8988T (cell line): ENCODE measurements at regions not wholly inside any gene's neighbourhood (a gene's known extent, or its start where the extent isn't known, plus 50 kb on each side); places are given as distances from the start of the nearest gene placed in this dataset.

Source experiments
- DNase-seq: peaks from one replicate; pipeline ENCODE4 v3.0.0; 2011

DNA sequence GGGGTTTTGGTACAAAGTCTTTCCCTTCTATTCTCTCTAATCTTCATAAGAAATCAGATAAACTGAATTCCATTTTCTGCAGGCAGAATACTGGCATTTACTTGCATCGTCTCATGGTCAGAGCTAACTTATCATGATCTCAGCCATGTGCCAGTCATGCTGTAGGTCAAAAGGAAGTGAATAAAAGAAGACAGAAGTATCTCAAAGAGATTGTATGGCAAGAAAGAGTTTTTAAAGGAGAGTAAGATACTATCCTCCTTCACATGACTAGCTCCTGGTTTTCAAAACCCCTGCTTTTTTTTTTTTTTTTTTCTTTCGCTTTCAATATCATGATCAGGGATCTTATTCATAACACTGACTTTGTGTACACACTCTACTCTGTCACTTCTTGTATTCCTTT is 398.3 kb downstream of the C6orf118 start:
- DNase-seq: no peak

DNA sequence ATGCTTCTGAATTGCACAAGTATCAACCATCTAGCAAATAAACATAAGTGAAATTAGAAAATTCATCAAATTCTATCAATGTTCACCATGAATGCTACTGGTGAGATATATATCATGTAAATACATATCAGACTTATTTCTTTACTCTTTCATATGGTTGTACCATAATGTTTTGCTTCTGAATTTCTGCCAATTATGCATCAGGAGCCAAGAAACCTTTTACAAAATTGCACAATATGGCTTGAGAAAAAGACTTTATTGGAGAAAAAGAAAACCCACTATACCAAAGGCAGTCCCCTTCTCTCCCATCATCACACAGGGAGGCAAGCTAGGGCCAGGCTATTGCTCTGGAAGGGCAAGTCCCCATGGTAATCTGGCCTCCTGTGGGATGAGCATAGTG is 402.6 kb downstream of the C6orf118 start:
- no peak for DNase-seq

DNA sequence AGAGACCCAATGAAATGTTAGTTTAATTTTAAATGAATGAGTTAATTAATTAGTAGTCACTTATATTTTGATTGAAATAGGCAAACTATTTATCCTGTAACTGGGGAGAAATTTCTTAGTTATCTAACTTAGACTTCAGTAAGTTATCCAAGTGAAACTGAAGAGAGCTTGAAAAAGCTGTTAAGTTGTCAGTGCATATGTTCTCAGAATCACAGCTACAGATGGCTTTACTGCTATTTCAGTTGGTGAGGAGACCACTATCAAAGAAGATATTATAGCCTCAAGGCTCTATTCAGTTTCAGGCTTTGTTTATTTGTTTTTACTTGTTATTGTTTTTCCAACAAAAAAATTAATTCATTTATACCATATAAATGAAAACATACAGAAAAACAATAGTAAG is 404.1 kb downstream of the C6orf118 start:
- no peak for DNase-seq

DNA sequence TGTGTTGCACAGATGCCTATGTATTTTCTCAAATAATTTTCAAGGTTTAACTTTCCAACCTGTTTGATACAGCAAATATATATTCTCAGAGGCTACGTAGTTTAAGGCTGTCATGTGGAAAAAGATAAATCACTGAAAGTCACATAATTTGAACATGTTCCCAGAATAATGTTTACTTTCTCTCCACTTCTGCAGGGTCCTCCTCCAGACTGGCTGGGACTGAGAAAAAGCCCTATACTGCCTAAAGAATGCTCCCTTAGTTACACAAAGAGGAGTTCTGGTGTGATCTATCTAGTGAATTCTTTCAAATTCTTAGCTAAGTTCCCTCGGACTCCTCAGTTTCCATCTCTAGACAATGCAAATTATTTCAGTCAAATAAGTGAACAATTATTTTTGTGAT is 411.0 kb downstream of the C6orf118 start:
- no peak for DNase-seq

DNA sequence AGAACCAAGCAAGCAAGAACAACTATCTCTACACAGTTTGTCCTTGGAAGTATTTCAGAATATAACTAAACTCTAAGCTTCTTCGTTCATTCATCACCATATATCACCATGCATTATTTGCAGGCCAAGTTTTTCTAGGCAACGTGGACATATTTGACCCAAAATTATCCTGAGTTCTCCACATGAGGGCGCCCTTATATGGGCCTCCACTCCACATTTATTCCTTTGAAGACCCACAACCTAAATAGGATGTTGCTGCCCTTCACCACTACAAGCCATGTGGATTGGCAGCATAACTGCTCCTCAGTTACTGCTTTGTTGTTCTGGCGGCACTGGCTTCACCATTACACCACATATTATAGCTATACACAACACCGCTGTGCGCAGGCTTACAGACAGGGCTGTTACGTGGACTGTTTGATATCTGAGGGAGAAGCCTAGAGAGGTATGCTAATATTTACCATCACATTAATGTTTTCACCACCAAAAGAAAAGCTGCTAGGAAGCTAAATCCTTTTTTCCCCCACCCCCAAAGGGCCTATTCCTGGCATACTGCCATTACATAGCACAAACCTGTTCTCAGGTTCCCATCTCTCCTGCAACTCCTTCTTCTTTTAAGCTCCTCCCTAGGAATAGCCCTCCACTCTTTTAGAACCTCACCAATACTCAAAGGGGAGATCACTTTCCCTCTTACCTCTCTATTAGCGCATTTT is 411.7 kb downstream of the C6orf118 start:
- no peak for DNase-seq

DNA sequence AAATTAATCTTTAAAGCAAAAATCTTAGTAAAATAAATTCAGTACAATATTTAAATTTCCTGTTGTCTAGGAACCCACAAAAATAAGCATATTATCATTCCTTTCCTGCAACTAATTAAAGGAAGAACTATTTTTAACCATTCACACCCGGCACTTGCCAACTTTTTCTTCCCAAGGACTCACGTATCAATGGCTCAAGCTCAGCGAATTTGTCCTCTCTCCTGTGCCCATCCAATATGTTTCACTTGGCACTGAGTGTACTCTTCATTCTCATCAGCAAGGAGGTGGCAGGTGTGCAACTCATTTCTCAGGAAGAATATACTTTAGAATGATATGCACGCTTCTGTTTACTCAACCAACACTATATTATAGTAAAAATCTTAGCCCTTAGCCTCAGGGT is 419.4 kb downstream of the C6orf118 start:
- no peak for DNase-seq

DNA sequence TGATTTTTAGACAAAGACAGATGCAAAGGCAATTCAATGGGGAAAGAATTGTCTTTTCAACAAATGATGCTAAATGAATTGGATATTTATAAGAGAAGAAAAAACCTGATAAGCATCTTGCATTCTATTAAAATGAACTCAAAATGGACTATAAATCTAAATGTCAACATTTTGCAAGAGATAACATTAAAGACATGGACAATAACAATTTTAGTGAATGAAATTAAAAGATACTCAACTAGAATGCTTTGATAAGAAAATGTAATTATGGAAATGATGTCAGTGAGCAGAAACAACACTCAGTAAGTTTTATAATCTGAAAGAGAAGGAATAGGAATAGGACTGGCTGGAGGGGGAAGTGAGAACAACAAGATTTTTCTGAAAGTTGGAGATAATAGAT is 421.7 kb downstream of the C6orf118 start:
- DNase-seq: no peak

DNA sequence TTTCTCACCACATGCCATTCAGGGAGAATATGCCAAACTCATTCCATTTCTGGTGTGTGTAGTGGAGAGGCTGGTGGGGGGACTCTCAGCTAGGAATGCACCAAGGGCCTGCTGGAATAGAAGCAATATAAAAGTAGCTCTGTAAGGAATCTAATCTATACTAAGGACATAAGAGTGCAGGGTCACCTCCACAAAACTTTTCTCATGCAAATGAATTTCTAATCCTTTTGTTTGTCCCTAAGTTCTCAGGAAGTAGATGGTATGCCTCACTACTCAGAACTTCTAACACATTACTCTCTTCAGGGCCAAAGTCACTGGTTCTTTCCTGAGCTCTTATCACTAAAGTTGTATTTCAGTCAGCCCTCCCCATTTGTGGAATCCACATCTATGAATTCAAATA is 427.2 kb downstream of the C6orf118 start:
- no peak for DNase-seq

DNA sequence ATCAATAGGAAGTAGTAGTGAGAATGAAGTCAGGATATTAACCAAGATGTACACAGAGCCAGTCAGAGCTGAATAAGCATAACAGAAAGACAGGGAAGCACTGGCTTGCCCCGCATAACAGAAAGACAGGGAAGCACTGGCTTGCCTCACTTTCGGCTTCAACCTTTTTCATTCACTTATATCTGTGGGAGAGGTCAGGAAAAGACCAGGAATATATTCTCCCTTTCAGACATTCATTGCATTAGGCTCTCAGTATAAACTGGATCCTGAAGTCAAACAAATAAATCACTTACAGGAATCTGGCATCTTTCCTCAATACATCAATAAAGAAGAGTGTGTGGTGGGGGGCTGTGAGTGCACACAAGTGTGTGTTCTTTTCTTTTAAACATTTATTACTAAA is 437.6 kb downstream of the C6orf118 start:
- no peak for DNase-seq

DNA sequence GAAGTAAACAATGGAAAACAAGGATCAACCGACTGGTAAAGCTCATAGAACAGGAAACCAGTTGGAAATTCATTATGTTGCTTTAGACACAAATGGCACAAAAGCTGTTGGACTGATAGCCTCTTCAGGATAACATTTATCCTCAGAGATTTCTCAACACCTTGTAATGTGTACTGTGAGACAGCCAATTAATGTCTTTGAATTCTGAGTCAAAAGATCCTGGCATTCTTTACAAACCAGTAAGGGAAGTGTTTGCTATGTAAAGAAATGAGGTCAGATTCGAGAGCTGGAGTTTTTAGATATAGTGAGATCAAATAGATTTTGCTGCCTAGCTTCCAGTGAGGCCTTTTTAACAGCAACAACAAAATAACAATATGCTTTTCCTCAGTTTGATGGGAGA is 439.2 kb downstream of the C6orf118 start:
- DNase-seq: no peak

DNA sequence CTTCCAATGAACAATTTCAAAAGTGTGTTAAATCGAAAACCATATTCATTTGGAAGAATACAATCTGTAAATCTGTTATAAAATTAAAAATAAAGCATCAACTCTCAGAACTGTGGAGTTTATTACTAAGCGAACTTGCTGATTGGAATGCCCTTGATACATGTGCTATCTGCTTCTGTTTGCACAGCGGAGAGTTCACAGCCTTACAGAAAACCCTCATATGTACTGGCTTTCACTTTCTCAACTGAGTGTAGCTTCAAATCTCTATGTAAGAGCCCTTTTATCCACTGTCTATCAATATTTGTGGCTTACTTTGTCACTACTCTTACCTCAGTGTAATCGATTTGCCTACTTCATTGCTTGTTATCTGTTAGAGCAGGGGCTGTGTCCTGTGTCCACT is 447.4 kb downstream of the C6orf118 start:
- no peak for DNase-seq

DNA sequence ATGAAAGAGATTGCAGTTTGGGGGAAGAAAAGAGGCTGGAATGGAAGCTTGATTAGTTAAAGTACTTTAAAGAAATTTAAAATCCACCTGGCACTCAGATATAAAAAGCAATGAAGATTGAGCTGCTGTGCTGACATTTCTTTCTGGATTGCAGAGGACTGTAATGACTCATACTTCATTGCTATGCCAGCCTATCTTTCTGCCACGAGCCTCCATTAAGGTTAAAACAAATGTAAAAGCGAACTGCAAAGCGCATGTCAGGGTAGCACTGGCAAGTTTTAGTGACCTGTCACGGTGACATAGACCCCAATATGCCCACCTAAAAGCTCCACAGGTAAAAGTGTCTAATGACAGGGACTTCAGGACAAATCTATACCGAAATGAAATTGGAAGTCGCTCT is 449.6 kb downstream of the C6orf118 start:
- no peak for DNase-seq

DNA sequence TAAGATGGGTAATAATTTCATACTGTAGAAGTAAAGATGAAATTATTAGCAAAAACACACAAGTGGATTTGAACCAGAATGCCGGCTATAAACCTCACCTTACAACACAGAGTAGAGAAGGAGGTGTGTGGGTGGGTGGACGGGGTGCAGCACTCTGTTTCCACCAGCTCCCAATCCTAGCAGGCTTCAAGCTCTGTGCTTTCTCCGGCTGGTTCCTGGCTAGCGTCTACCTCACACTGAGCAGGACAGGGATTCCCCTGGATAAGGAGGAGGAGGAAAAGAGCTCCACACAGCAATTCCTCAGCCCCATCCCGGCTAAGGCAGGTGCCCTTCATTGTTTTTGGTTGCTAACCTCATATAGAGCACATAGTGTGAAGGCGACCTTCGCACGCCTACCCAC is 453.3 kb downstream of the C6orf118 start:
- no peak for DNase-seq

DNA sequence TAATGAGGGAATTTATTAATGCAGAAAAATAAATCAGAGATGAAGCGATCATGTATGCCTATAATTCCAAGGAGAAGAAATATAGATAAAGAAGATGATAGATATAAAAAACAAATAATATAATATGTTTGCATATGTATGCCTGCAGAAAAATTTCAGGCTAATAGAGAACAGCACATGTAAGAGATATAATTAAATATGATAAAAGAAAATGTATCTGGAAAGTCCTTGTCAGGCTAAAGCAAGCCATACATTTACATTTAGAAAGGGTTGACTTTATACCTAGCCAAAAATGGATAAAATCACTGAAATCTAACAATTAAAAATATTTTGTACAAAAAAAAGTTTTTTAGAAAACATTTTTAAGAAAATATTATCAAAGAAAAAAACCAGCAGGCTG is 454.1 kb downstream of the C6orf118 start:
- no peak for DNase-seq

DNA sequence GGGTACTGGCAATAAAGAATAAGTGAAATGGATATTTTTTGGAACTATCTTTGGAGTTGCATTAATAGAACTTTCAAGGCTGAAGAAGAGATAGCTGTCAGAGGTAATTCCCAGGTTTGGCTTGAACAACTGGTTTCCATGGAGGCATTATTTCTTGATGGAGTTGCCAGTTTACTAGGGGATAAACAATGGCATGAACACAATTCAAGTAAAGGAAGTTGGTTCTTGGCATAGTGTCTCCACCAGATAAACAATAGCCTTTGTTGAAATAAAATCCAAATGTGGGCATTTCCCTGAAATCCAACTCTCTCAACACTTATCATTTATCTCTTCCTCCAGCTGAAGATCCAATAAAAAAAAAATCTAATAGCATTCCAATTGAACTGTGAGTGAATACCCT is 454.9 kb downstream of the C6orf118 start:
- DNase-seq: no peak

DNA sequence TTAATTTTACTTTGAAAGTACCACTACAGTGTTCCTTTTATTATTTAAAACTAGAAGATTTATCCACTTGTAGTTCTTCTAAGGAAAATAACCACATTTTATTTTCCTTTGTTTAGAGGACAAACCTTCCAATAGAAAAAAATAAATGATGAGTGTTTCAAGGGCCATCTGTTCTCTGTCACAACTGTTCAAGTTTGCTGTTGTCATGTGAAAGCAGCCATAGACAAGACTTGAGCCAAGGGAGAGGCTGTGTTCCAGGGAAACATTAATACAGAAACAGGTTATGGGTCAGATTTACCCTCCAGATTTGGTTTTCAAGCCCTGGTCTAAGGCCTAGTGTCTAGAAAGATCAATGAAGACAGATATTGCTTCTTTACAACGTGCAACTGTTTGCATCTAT is 463.6 kb downstream of the C6orf118 start:
- DNase-seq: no peak

DNA sequence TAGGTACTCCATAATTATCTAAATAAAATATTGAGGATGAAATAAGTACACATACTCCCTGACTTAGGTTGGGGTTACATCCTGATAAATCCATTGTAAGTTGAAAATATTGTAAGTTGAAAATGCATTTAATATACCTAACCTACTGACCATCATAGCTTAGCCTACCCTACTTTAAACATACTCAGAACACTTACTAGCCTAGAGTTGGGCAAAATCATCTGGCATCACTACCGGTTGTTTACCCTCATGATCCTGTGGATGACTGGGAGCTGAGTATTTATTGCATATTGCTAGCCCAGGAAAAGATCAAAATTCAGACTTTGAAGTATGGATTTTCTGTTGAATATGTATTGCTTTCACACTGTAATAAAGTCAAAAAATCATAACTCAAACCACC is 467.3 kb downstream of the C6orf118 start:
- no peak for DNase-seq

DNA sequence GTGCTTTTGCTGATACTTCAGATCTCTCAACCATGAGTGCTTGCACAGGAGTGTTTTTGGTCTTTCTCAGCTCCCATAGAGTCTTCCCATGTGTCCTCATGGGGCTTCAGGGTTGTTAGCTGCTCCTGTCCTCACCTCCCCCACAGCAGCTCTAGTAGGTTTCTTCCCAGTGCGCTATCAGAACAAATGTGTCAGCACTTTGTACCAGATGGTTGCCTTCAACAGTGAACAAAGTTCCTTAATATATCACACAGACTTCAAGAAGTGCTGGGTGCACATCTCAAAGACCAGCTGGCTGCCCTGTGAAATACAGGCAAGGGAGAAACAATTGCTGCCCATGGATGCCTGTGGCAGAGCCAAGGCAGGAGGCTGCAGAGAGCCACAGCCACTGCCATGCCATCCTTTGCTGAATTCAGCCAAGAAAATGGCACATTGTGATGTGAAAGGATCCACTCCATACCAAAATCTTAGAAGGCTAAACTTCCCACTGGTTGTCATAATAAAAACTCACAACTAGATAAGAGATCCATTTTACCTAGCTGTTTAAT is 471.3 kb downstream of the C6orf118 start:
- no peak for DNase-seq

DNA sequence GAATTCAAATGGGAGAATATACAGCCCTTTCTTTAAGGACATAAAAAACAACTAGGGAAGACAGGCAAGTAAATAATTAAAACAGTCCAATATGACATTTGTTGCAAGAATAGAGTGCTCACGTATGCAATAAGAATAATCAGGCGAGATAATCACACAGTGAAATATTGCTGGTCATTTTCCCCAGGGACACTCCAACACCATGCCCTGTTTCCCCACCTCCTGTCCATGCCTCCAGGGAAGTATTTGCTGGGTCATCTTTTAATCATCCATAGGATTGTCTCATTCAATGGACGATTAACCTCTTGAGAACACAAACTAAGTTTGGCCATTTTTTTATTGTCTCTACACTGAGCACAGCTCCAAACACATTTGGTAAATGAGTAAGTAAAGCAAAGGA is 472.9 kb downstream of the C6orf118 start:
- DNase-seq: no peak

DNA sequence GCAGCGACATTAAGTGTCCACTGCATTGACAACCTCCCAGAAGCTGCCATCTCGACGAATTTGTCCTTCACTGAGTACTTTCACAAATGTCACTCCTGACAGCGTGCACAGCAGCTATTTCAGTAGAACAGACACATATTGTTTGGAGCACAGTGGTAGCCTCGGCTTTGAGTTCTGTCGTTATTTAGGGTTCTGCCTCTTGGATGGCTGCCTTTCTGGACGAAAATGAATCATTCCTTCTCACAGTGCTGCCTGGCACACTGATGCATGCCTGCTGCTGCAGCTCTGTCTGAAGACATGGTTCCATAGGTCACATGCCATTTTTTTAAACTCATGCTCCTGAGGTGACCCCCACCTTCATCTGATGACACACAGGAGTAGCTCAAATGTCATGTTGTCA is 477.0 kb downstream of the C6orf118 start:
- DNase-seq: no peak

DNA sequence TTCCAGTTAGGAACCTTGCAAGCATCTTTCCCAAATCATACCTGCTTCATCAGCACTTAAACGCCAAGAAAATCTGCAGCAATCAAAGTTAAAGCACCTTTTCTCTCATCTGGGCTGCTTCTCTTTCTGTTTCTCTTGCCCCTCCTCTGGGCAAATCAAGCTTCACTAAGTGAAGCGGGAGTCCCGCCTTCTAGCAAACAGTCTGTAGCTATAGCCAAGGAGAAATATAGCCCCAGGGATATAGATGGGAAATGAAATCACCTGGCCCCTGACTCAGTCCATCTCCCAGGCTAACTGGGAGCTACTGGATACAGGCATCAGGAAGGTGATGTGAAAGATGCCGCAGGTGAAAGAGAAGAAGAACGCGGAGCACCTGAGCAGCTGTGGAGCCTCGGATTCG is 481.9 kb downstream of the C6orf118 start:
- DNase-seq: no peak

DNA sequence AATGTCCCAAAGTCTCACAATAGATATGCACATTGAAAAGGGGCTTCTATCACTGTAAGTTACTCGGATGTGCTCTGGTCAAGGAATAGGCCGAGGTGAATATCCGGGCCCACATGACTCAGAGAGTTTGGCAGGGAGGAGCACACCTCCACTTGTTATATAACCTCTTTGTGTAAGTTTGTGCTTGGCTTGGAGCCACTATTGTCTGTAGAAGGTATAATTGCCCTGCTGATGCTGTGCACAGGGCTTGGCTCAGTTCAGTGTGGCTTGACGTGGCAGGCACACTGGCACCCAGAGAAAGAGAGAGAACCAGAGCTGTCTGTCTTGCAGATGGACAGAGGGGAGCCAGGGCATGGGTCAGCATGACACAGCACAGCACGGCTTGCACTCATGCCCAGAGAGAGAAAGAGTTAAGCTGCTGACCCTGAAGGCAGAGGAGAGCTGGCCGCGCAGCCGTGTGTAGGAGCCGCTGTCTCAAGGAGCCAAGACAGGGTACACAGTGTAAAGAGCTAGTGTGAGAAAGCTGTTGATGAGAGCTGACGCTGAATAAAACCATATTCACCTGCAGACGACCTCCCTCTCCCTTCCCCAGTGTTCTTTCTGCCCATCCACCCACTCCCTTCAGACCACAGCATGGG is 482.5 kb downstream of the C6orf118 start:
- no peak for DNase-seq

DNA sequence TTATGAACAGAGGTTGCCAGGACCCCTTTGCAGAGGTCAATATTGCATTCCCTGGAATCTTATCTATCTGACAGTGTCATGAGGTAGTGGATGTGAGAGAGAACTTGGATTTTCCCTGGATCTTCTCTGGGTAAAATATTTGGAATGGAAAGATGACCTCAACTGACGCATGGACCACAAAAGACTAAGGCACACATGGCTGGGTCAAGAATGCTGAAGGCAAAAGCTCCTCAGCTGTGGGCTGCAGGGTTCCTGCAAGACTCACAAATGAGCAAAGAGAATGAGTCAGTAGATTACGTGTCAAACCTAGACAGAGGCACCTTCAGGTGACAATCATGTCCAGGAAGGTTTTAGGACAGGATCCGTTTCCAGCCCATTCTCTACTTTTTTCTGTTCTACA is 484.0 kb downstream of the C6orf118 start:
- no peak for DNase-seq

DNA sequence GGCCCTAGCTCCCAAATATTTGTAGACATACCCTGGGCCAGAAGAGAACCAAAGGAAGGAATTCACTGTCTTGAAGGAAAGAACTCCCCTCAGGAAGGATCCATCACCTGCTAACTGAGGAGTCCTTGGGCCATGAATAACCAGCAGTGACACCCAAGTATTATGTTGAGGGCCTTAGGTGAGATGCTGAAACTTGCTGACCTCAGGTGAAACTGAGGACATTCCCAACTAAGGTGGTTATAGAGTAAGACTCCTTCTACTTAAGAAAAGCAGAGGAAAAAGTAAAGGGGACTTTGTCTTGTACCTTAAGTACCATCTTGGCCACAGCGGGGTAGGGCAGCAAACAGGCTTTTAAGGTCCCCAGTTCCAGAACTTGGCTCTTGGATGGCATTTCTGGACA is 491.7 kb downstream of the C6orf118 start:
- no peak for DNase-seq

DNA sequence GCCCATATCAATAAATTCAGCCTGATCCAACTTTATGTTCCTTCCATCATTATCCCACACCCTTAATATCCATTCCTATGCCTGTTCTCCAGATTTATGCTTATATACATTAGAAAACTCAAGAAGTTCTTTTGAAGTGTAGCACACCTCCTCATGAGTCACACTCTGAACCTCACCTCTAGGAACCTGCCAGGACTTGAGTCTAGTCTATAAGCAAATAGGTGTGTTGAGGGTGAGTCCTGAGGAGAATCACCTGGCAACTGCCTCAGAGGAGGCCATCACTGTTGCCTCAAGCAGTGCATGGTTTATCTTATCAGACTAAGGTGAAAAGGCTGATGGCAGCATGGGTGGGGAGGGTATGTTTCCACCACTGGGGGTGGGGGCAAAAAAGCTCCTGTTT is 496.7 kb downstream of the C6orf118 start:
- DNase-seq: no peak
